DND-41 (cell line): ENCODE measurements at regions not wholly inside any gene's neighbourhood (a gene's known extent, or its start where the extent isn't known, plus 50 kb on each side); places are given as distances from the start of the nearest gene placed in this dataset.

ENCODE experiments used
- ATAC-seq: fragments of 200-7000 bp; cut with Tn5 transposase; 3 replicates; pipeline ENCODE4 v1.9.1; 2021; ENCODE audit warnings: low read depth; ENCODE audit not compliant: insufficient read depth
- DNase-seq: peaks from one replicate; pipeline ENCODE4 v3.0.0-alpha.2; 2020
- H2AFZ ChIP-seq: 2 replicates; pipeline ENCODE4 v1.6.0; 2012; ENCODE audit warnings: low read depth, low read length
- H3K27ac ChIP-seq: 2 replicates; pipeline ENCODE4 v1.5.1; 2012; ENCODE audit warnings: low read length, inconsistent platforms
- H3K27me3 ChIP-seq: fragments of 200-600 bp; sonication (generic); 2 replicates; pipeline ENCODE4 v1.6.0; 2012; ENCODE audit warnings: low read length, mild to moderate bottlenecking, inconsistent platforms; ENCODE audit not compliant: insufficient read depth, poor library complexity
- H3K36me3 ChIP-seq: 2 replicates; pipeline ENCODE4 v1.5.1; 2012; ENCODE audit warnings: low read length, inconsistent platforms; ENCODE audit not compliant: insufficient read depth
- H3K4me1 ChIP-seq: 2 replicates; pipeline ENCODE4 v1.5.1; 2012; ENCODE audit warnings: mild to moderate bottlenecking, low read length; ENCODE audit not compliant: insufficient read depth
- H3K4me2 ChIP-seq: 2 replicates; pipeline ENCODE4 v1.6.0; 2012; ENCODE audit warnings: mild to moderate bottlenecking, moderate library complexity, low read length, inconsistent platforms; ENCODE audit not compliant: insufficient read depth
- H3K4me3 ChIP-seq, 2 experiments: fragments of 200-600 bp in 1 of 2; shearing (Covaris generic) in 1 of 2; 2 replicates each; pipeline ENCODE4 v1.5.1; 2012 to 2016; ENCODE audit warnings: inconsistent platforms in 2 of 2, low read length in 2 of 2, mild to moderate bottlenecking in 2 of 2, low read depth in 1 of 2, moderate library complexity in 1 of 2
- H3K79me2 ChIP-seq: 2 replicates; pipeline ENCODE4 v1.6.0; 2012; ENCODE audit warnings: low read length, inconsistent platforms; ENCODE audit not compliant: insufficient read depth
- H3K9ac ChIP-seq: 2 replicates; pipeline ENCODE4 v1.6.0; 2012; ENCODE audit warnings: low read depth, mild to moderate bottlenecking, inconsistent platforms, low read length, moderate library complexity
- H3K9me3 ChIP-seq: 2 replicates; pipeline ENCODE4 v1.5.1; 2012; ENCODE audit warnings: low read length, moderate library complexity, mild to moderate bottlenecking, inconsistent platforms; ENCODE audit not compliant: insufficient read depth, severe bottlenecking
- H4K20me1 ChIP-seq: 2 replicates; pipeline ENCODE4 v1.6.0; 2012; ENCODE audit warnings: low read length; ENCODE audit not compliant: insufficient read depth
- EZH2 ChIP-seq: IDR thresholded peaks from 3 replicates; pipeline ENCODE4 v1.6.1; 2012; ENCODE audit warnings: borderline replicate concordance, low read depth, mild to moderate bottlenecking, moderate library complexity, low read length, inconsistent platforms; ENCODE audit not compliant: severe bottlenecking
- TF ChIP-seq, protein P1 (sequence below): IDR thresholded peaks from 2 replicates; pipeline ENCODE4 v1.5.1; 2012; ENCODE audit warnings: borderline replicate concordance, low read length, moderate library complexity, mild to moderate bottlenecking; ENCODE audit not compliant: poor library complexity, severe bottlenecking; ENCODE audit errors: extremely low read depth

- DNase-seq (no peak), ATAC-seq (no peak)
- H3K9ac ChIP-seq, result no peak overlapping the region
- no peaks in the 10 kb centered on the region for H3K9me3 ChIP-seq
- TF ChIP-seq EZH2, result no peak
- TF ChIP-seq, protein P1, sequence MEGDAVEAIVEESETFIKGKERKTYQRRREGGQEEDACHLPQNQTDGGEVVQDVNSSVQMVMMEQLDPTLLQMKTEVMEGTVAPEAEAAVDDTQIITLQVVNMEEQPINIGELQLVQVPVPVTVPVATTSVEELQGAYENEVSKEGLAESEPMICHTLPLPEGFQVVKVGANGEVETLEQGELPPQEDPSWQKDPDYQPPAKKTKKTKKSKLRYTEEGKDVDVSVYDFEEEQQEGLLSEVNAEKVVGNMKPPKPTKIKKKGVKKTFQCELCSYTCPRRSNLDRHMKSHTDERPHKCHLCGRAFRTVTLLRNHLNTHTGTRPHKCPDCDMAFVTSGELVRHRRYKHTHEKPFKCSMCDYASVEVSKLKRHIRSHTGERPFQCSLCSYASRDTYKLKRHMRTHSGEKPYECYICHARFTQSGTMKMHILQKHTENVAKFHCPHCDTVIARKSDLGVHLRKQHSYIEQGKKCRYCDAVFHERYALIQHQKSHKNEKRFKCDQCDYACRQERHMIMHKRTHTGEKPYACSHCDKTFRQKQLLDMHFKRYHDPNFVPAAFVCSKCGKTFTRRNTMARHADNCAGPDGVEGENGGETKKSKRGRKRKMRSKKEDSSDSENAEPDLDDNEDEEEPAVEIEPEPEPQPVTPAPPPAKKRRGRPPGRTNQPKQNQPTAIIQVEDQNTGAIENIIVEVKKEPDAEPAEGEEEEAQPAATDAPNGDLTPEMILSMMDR, result no peak
- H3K27me3 ChIP-seq, result peaks cover 3% of the 10 kb centered on the region
- no peak overlapping the region for H2AFZ ChIP-seq
- no peaks in the 10 kb centered on the region for H3K36me3 ChIP-seq
- H4K20me1 ChIP-seq, result no peaks in the 10 kb centered on the region
- H3K79me2 ChIP-seq, result no peaks in the 10 kb centered on the region
- no peaks in the 10 kb centered on the region for H3K4me1 ChIP-seq
- H3K4me2 ChIP-seq, result no peak overlapping the region
- H3K27ac ChIP-seq, result no peak overlapping the region
- H3K4me3 ChIP-seq, result no peak overlapping the region
These were observed 306.9 kb upstream of the RAB6C start for GRCh38 chr2:129672521-129672920.

GRCh38 chr2:129673234-129673633 lies 306.2 kb upstream of the RAB6C start:
- Histone ChIP-seq H3K79me2 (no peaks in the 10 kb centered on the region), H3K9me3 (no peaks in the 10 kb centered on the region), H2AFZ (no peak overlapping the region), H3K4me3 (no peak overlapping the region), H3K27me3 (peaks cover 3% of the 10 kb centered on the region), H3K36me3 (no peaks in the 10 kb centered on the region), H4K20me1 (no peaks in the 10 kb centered on the region), H3K9ac (no peak overlapping the region), H3K4me2 (no peak overlapping the region), H3K4me1 (no peaks in the 10 kb centered on the region), H3K27ac (no peak overlapping the region)
- no peak for DNase-seq
- ATAC-seq, result no peak
- TF ChIP-seq, protein P1, result no peak
- TF ChIP-seq EZH2, result no peak

DNA sequence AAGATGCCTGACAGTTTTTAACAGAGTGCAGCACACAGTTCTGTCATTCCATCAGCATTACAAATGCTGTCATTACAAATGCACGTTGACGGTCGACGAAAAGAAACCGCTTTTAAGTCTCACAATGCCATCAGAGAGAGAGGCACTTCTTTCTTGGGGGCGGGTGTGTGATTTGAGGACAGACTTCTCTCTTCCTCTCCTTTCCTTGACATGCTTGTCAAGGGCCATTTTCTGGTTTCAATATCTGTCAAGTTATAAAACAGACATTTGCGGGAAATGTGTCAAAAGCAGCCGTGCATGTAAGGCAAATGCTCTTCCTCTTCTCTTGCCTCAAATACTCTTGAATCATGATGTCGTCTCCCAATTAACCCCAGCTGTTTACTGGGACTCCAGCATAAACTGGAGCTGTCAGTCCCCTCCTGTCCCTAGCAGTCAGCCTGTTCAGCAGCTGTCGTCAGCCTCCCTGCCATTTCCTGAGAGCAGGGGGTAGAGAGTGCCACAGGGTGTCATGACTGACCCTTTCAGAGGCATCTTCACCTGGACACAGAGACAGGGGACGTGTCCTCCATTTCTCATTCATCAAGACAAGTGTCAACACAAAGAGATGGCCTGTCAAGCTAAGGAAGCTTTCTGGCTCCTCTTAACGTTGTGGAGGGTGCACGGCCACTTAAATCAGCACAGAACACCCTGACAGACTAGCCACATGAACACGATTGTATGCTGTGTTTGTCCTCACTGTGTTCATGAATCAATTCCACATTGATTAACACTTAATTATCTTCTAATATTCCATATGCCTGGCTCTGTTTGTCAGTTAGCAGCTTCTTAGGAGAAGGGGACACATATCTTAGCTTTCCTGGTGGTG lies 305.4 kb upstream of the RAB6C start:
- H3K9me3 ChIP-seq, result no peaks in the 10 kb centered on the region
- no peak overlapping the region for H3K4me3 ChIP-seq
- H3K36me3 ChIP-seq, result no peaks in the 10 kb centered on the region
- H2AFZ ChIP-seq, result no peak overlapping the region
- H3K4me1 ChIP-seq, result no peaks in the 10 kb centered on the region
- H3K27me3 ChIP-seq, result peaks cover 3% of the 10 kb centered on the region
- TF ChIP-seq, protein P1, result no peak
- no peak for TF ChIP-seq EZH2
- no peaks in the 10 kb centered on the region for H4K20me1 ChIP-seq
- ATAC-seq (no peak), DNase-seq (no peak)
- H3K27ac ChIP-seq, result no peak overlapping the region
- H3K79me2 ChIP-seq, result no peaks in the 10 kb centered on the region
- no peak overlapping the region for H3K9ac ChIP-seq
- no peak overlapping the region for H3K4me2 ChIP-seq
